GM18519 (cell line): ENCODE measurements at regions not wholly inside any gene's neighbourhood (a gene's known extent, or its start where the extent isn't known, plus 50 kb on each side); places are given as distances from the start of the nearest gene placed in this dataset.

Experiments
- ATAC-seq: cut with Tn5 transposase; IDR thresholded peaks from one replicate; pipeline ENCODE4 v1.9.1; 2021; ENCODE audit warnings: mild to moderate bottlenecking, moderate library complexity; ENCODE audit not compliant: unreplicated experiment, low FRiP score

DNA sequence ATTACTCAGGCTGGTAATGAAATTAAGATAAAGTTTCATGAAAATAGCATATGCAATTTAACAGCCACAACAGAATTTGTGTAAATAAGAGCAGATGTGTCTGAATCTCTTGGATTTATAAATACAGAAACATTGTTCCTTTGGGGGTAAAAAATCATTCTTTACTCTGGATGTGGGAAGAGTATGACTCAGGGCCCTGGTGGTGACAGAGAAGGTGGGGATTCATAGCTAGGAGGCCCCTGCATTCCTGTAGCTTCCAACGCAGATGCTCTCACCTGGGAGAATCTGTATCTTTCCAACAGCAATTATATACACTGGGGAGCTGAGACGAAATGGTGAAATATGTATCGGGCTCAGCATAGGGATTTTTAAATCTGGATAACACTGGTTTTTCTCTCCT lies 167.6 kb upstream of the CADPS start:
- no peak for ATAC-seq

DNA sequence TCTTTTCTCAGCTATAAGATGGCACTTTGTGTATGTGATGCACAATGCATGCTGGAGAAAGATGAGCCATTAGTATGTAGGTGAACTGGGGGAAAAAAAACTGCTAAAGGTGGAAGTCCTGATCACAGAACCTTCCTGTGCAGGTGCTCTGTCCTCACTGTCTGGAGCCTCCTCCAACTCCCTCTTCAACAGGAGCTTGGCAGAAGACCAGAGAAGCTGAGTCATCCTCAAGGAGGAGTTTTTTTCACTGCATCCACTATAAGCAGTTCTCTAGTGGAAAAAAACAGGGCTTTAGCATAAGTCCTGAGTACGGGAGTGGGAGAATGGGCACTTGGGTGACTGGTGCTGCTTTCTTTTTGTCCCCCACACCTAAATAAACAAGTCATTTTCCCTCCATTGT lies 168.4 kb upstream of the CADPS start:
- no peak for ATAC-seq

DNA sequence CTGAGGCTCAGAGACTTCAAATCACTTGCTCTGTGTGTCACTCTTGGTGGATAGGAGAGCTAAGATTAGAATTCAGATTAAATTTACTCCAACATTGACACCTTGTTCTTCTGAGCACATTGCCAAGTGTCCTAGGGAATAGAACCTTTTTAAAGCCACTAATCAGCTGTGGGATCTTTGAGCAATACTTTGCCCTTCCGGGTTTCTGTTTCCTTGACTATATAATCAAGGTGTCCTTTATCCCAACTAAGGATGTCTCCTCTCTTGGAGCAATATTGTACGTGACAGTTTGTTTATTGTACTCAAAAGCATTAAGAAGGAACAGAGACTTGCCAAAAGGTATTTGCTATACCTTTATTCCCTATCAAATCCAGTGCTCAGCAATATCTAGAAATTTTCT lies 170.9 kb upstream of the CADPS start:
- no peak for ATAC-seq

DNA sequence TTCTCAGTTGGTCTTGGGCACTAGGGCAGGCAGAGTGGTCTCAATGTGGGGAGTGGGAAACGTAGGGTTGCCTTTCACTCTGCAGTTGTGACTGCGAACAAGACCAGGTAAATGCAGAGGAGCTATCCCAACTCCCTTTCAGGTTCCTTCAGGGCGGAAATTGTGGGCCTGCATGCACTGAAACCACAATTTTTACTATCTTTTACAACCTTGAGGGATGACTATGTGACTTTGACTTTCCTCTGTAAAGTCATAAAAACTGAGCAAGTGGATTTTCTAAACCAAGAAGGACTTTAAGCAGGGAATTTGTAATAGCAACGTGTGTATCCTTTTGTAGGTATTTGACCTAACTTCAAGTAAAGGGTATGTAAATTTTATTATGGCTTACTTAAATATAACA lies 171.4 kb upstream of the CADPS start:
- no peak for ATAC-seq

DNA sequence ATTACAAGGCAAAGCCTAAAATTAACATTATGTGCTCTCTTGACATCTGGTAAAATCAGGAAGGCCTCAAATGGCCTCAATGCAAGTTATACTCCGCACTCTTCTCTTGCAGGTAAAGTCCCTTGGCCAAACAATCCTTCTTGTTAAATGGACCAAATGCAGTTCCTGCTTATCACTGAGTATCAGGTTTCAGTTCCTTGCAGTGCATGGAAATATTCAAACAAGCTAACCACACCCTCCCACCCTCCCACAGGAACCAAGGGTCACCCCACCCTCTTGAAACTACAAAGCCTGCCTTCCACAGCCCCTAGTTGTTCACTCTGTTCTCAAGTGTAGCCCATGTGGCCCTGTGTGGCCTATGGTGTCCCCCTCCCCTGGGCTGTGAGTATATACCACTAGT lies 171.9 kb upstream of the CADPS start:
- ATAC-seq = no peak

DNA sequence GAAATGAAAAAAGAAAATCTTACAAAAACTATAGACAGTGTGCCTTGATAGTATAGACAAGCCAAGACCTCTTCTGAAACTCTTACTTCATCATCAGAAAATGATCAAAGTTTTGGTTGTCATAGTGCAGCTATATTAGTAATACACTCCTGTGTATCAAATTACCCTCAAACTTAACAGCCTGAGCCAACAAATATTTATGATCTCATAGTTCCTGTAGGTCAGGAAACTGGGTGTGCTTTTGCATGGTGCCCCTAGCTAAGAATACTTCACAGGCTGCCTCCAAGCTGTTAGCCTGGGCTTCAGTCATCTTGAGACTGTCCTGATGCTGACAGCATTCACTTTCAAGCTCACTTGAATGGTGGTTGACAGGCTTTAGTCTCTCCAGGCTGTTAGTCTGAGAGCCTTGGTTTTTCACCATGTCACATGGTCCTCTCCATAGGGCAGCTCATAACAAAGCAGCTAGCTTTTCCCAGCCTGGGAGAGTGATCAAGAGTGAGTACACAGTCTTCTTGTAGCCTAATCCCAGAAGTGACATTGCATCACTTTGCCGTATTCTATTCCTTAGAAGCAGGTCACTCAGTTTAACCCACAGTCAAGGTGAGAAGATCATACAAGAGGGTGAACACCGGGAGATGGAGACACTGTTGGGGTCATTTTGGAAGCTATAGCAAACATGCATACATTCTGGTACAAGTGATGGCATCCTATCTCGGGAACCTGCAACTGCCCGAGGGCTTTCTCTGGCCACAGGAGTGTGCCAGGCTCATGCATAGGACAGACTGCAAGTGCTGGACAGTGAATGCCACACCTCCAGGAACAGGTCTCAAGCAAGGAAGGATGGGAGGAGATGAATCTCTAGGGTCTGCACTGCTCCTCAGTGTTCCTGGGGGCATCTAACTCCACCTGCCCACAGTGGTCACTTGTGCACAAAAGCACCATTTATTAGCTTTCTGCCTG lies 173.4 kb upstream of the CADPS start:
- ATAC-seq = no peak

DNA sequence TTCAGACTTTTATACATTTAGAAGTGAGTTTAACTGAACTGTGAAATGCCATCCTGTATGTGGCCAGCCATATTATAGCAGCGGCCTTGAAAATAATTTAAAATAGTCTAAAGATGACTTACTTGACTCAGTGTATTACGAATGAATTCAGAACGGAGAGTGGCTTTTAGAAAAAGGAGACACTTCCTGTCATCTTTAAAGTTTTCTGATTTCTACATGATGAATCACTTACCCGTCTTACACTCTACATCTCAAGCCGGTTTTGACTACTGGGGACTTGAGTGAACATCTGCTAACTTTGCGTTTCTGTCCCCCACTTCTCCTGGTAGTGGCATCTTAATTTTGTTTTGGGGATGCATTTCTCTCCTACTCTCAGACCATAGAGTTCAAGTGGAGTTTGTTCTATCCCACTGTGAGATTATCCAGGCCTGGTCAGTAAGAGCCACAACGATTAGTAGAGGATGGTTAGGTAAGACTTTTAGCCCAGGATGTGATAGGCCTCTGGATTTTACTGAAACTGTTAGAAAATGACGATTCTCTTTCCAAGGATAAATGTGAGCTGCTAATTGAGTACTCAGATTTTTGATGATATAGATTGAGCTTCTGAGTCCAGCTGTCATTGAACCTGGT lies 175.4 kb upstream of the CADPS start:
- ATAC-seq = no peak

DNA sequence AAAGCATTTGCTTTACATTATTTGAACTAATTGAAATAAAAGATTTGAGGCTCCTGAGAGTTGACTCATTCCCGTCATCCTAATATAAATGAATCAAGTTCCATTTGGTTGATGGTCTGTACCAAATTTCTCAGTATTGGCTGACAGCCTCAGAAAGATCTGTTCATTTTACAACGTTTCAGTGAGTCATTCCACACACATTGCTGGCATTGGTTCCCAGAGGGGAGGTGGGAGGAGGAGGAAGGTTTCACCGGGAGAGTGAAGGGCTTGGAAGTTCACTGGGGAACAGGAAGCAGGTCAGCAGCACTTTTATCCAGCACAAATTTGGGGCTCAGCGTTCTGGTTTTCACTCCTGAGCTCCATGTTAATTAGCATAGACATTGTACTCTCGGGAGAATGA lies 176.7 kb upstream of the CADPS start:
- ATAC-seq = no peak

DNA sequence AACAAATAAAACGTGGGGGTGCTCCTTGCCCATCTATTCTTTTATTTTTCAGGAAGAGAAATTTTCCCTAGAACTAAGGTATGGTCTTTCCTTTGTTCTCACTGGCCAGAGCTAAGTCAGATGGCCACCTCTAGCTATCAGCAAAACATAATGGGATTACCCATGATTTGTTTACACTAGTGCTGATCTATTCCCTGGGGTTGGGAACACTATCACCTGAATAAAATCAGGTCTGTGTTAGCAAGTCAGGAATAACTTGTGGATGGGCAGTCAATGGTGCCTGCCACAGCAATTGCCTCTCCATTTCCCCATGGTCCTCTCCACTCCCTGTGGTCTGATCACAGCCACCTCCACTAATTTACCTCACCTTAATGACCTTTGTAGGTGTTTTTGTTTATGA lies 181.7 kb upstream of the CADPS start:
- ATAC-seq = no peak

DNA sequence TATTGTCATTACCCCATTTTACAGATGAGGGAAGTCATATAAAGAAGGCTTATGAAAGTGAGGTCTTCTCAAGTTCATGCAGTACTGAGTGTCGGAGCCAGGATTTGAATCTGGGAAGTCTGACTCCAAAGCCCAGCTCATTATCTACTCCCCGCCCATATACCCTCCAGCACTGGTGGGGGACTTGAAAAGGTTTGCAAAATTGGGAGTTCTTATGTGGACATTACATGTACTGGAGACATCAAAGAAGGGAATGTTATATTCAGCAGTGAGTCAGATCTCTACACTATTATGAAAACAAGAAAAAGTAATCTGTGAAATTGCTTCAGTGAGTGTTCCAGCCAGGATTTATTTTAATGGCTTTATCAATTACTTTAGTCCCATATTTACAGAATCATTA lies 185.2 kb upstream of the CADPS start:
- no peak for ATAC-seq

DNA sequence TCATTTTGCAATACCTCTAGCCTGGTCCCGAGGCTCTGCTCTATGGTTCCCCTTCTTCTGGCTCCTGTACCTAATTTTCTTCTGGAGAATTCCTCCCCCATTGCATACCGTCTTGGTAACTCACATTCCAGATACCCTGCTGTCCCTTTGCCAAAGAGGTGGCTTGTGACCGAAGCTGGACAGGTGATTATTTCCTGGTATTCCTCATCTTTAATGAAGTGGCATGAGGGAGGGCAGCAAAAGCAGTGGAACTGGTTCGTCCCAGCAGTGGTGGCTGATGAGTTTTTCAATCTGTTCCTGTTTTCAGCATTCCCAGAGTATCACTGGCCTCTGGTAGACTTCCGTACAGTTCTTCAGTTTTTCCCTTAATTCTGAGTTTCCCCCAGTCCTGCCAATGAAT lies 186.2 kb upstream of the CADPS start:
- ATAC-seq = no peak

DNA sequence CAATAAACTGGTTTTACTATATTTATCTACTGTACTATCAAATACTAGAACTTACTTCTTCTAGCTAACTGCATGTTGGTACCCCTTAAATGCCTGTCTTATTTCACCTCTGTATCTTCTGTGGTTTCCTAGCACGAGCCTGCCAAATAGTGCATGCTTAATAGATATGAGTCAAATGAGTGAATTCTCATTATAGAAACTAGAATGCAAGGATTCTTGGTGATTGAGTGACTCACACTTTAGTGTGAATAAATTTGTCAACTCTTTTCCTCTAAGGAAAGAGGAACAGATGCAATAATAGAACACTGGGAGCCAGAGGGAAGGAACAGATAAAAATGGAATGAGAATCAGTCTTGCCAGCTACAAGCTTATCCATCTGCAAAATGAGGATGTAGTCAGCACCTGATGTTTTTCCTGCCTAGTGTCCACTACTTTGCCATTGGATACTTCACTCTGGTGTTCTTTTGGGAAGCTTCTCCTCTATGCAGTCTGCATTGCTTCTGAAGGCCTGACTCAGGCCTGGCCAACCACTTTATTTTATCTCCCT lies 189.1 kb upstream of the CADPS start:
- no peak for ATAC-seq

DNA sequence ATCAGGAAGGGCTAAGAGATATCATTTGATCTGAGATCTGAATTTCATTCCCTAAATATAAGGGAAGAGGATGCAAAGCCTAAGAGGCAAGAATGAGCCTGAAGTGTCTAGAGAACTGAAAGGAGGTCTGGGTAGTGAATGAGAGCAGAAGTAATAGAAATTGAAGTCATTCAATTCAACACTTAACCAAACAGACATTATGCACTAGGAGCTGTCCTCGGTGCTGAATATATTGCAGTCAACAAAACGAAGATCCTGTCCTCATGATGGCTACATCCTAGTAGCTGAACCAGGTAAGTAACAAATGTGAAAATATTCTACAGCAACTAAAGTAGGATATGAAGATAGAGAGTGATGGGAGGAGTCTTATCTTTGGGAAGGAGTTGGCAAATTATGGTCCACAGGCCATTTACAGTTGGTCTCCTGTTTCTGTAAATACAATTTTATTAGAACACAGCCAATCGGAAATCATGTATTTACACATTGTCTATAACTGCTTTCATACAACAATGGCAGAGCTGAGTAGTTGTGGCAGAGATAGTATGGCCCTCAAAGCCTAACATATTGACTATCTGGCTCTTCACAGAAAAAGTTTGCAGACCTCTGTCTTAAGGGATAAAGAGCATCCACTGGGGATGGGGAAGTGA lies 192.9 kb upstream of the CADPS start:
- ATAC-seq = no peak

DNA sequence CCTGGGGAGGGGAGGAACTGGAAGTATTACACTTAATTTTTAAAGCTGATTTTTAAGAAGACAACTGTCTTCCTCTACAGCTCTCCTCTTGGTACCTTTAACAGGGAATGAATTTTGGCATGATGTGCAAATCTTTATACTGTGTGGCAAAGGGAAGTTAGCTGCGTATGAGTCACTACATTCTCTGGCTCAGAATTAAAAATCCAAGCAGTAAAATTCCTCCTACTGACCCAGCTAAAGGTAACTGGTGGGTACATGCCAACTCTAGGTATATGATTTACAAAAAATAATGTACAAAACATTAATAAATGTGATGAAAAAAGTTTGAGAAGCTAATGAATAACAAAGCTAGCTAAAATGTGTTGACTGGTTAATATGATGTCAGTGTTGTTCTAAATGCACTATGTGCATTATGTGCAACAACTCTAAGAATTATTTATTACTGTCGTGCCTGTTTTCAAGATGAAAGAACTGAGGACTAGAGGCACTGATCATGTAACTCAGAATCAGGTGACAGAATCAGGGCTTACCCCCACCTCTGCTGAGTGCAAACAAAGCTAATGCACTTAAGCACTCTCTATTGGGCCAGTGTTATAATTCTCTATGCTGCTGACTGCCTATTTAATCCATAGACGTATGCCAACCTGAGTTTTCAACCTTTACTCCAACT lies 194.7 kb upstream of the CADPS start:
- ATAC-seq = no peak

DNA sequence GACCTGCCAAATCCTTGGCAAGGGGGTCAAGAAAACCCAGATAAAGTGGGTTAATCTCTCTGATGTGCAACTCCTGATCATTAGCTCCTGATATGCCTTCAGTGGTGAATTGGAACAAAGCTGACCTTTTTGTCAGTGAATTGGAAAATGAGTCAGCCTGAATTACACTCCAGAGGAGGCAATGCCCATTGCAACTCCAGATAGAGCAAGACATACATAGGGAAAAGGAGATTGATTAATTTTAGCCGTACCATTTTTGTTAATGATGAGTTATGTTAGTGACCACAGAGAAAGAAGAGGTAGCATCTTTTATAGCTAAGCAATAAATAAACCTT lies 195.2 kb upstream of the CADPS start:
- no peak for ATAC-seq

DNA sequence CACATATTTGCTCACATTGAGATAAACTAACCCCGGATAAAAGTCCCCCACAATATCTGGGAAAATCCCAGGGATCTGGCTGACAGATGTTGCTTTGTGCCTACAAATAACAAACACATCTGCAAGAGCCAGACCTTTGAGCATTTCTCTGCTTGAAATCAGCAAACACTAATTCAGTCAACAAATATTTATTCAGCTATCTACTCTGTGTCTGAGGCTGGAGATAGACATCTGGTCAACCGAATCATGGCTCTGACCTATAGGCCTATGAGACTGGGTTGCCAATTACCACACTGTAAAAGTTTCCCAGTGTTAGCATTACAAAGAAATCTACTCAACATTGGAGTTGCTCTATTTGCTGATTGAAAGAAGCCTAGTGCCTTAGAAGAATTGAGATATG lies 201.1 kb upstream of the CADPS start:
- ATAC-seq = no peak

DNA sequence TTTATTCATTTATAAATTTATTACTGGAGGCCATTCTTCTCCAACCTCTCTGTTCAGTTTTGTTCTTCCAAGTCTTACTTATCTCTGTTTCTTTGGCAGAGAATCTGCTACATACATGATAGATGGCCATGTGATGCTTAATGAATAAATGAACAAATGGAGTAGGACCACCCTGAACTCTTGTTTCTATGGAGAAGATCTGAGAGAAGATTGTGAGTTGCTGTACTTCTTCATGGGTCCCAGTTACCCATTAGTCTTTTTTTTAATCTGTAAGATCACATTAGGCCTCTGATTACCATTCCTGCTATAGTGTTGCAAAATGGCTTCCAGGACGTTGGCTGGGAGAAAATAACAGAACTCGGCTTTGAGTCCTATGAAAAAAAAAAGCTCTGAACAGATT lies 191.9 kb upstream of the SYNPR start:
- ATAC-seq = no peak

DNA sequence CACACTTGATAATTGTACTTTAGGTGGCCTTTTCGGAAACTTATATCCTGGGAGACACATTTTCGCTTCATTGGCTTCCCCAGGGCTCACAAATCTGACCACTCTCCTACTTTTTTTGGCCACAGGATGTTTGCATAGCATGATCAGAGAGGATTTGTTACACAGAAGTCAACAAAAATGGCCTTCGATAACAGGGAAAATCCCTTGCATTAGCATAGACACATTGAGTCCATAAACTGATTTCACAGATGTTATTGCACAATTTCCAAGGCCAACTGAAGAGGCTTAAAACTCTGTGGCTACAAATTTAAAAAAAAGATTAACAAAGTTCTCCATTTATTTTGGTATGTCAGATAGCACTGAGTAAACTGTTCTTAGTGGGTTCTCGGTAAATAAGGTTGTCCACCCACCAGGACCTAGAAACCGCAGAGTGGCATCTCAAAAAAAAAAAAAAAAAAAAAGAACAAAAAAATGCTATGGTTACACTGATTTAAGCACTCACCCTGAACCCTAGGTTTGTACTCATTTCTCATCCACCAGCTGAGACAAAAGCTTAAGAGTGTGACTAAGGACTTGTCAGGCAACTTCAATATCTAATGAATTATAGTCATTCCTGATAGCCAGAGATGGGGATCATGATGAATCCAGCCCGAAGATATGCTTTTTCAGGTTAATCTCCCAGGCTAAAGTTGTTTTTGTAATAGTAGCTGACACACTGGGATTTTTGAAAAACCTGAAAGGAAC lies 188.9 kb upstream of the SYNPR start:
- no peak for ATAC-seq

DNA sequence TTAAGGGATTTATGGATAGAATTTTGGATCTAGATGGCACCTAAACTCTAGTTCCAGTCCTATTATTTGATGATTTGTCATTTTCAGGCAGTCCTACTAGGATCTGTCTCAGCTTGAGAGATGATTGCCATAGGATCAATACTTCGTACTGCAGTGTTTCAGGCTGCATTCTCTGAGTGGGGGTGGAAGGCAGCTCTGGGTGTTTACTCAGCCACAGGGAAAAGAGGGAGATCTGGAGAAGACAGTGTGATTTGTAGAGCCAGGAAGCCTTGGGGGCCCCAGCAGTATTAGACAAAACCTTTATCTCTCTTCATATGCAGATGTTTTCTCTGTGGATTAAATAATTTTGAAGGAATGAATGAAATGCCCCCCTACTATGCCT lies 188.4 kb upstream of the SYNPR start:
- no peak for ATAC-seq

DNA sequence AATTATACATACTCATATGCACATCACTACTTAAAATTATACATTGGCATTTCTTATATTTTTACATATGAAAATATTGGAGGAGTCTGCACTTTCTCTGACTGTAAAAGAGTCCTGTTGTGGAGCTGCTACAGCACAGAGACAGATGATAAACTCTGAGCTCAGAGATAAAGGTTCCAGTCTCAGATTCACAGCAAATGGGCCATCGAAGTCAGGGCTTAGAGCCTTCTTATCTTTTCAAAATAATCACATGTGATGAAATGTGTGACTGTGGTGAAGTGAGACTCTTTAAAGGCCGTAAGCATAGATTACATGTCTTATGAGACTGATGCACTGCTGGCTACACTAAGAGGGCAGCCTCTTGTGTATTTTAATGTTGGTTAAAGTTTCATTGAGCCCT lies 187.5 kb upstream of the SYNPR start:
- no peak for ATAC-seq
